Upper lobe of left lung (tissue), 4 donors: ENCODE measurements at regions not wholly inside any gene's neighbourhood (a gene's known extent, or its start where the extent isn't known, plus 50 kb on each side); places are given as distances from the start of the nearest gene placed in this dataset.

Experiments
- CTCF ChIP-seq, 6 experiments: fragments of 450-650 bp in 4 of 6; fragments of 200-600 bp in 2 of 6; sonication (generic) in 2 of 6; IDR thresholded peaks; one replicate each; pipeline ENCODE4 v1.5.1; 2016 to 2019; ENCODE audit warnings: antibody characterized with exemption in 6 of 6
- EP300 ChIP-seq, 4 donors: sonication (generic); formaldehyde crosslinking; IDR thresholded peaks; one replicate each; pipeline ENCODE4 v1.5.1; 2017; ENCODE audit warnings: antibody characterized with exemption in 4 of 4, control low read depth in 2 of 4
- POLR2A ChIP-seq, 4 donors: fragments of 450-650 bp; IDR thresholded peaks; one replicate each; pipeline ENCODE4 v1.5.1; 2016 to 2017; ENCODE audit warnings: antibody characterized with exemption in 4 of 4, mild to moderate bottlenecking in 2 of 4
- POLR2AphosphoS5 ChIP-seq, 2 donors: sonication (generic); formaldehyde crosslinking; IDR thresholded peaks; one replicate each; pipeline ENCODE4 v1.5.1; 2017; ENCODE audit warnings: antibody characterized with exemption in 2 of 2

DNA sequence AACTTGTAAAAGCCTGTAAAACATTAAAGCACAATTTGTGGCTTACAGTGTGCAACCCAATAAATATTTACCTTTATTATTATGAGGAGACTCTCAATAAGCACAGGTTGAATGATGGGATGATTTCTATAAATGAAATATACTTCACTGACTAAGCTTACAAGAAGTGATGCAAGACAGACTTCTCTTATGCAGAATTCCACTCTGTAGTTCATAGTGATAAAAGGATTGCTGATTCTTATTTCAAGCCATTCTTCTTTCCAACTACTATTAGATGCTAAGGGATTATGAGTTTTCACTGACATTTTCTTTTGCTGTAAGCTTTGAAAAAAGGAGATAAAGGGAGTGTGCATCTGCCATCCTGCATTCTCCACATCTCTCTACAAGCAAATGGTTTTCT lies 149.0 kb upstream of the ARG1 start:
- TF ChIP-seq CTCF (IDR thresholded peaks at IDR 0.05) (no peak), POLR2A (IDR thresholded peaks at IDR 0.05) (no peak), POLR2AphosphoS5 (IDR thresholded peaks at IDR 0.05) (no peak), EP300 (IDR thresholded peaks at IDR 0.05) (no peak)
